ENCODE measurements at regions not wholly inside any gene's neighbourhood (a gene's known extent, or its start where the extent isn't known, plus 50 kb on each side); places are given as distances from the start of the nearest gene placed in this dataset.

- DNase-seq (ENCODE audit: low read depth in 2 of 2), result no peak
Measured at GRCh38 chr1:39085174-39085573, 59.0 kb downstream of the NDUFS5 start.

- DNase-seq (ENCODE audit: low read depth in 2 of 2), result no peak
Measured at GRCh38 chr1:39086386-39086785, 60.2 kb downstream of the NDUFS5 start.

- DNase-seq (ENCODE audit: low read depth in 2 of 2), result no peak
Measured at GRCh38 chr1:39086865-39087409, 60.8 kb downstream of the NDUFS5 start.

DNA sequence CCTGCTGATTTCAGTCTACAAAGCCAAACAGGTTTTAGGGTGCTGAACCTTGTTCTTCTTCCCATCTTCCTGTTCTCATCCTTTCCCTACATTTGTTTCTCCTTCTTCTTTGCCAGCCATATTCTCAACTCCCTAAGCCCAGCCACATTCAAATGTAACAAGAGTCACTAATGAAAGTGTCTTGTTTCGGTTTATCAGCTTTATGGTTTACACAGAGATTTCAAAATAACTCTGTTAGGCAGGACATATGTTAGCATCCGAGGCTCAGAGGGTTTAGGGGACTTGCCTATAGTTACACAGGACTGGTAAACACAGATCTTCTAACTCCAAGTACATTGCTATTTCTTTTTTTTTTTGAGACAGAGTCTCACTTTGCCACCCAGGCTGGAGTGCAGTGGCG is 61.3 kb downstream of the NDUFS5 start:
- no peak for DNase-seq (ENCODE audit: low read depth in 2 of 2)

DNA sequence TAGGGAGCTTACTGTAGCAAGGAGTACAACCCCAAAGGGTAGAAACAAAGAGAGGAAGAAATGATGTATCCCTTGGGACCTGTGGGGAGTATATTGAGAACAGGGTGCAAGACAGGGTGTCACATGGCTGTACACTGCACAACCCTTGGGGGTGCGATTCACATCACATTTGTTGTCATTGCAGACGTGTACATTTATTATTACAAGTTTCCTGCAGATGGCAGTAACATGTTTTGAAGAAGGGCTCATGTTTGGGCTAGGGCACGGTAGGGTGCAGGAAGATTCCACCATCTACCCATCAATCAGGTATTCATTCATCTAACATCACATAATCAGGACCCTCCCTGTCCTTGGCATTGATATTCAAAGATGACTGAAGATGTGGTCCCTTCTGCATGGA is 62.5 kb downstream of the NDUFS5 start:
- no peak for DNase-seq (ENCODE audit: low read depth in 2 of 2)

DNA sequence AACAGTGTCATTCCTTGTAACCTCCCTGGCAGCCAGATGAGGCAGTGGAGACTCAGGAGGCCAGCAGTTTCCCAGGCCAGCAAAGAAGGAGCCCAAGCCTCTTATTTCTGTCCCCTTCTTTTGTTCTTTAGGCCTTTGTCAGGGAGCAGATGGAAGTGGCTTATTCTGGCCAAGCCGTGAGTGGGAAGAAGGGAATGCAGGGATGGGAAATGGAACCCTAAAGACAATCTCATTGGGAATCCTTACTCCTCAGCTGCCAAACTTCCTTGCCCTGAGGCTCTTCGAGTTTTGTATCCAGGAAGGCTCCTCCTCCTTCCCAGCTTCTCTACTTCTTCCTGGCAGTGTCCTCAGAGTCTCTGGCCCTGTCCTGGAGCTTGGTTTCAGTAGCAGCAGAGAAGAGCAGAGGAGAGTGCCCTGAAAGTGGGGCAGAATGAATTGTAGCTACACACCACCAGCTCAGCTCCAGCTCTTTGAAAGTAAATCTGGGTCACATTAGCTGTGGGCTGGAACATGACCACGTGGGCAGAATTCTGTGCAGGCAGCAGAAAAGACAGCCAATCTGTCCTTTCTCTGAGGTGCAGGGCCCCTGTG is 63.9 kb downstream of the NDUFS5 start:
- DNase-seq (ENCODE audit: low read depth in 2 of 2), result no peak

GRCh38 chr1:39090757-39091380 is 64.7 kb downstream of the NDUFS5 start:
- no peak for DNase-seq (ENCODE audit: low read depth in 2 of 2)

GRCh38 chr1:39091845-39092645 is 65.9 kb downstream of the NDUFS5 start:
- peak in 1 of 2 donors; percentile 50 for DNase-seq (ENCODE audit: low read depth in 2 of 2)

- no peak for DNase-seq (ENCODE audit: low read depth in 2 of 2)
Measured at GRCh38 chr1:39094685-39095084, 68.5 kb downstream of the NDUFS5 start.

GRCh38 chr1:39098546-39099250 is 72.5 kb downstream of the NDUFS5 start:
- DNase-seq (ENCODE audit: low read depth in 2 of 2), result peak; percentile 34 to 49

DNA sequence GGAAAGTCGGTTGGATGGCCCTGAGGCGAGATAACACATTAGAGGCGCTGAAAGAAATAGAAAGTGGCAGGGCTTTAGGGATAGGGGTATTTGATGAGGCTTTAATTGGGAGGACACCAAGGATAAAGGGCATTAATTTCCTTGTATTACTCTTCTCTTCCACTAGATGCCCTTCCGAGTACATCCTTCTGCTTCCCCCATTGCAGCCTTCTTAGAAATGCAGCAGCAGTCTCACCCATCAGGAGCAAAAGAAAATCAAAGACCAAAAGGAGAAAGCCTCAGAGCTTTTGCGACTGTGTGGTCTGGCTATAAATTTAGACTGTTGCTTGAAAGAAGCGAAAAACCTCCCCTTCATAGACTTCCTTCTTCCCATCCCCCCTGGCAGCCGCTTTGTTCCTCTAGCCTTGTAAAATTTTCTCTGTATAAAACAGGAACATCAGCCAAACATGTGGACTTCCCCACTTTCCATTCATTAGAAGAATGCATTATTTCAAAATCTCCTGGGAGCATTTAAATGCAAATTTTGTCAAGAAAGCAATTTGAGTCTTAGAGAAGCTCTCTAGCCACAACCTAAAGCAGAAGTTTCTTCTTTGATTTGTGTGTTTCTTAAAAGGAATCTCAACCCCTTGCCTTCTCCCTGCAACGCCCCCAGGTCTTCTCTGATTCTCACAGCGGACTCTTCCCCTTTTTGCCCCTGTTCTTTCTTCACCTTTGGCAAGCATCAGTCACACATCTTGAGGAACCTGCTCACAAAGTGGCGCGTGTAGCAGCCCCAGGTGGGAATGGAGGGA is 76.6 kb downstream of the NDUFS5 start:
- DNase-seq (ENCODE audit: low read depth in 2 of 2), result no peak

- no peak for DNase-seq (ENCODE audit: low read depth in 2 of 2)
Measured at GRCh38 chr1:39103328-39104157, 77.4 kb downstream of the NDUFS5 start.

DNA sequence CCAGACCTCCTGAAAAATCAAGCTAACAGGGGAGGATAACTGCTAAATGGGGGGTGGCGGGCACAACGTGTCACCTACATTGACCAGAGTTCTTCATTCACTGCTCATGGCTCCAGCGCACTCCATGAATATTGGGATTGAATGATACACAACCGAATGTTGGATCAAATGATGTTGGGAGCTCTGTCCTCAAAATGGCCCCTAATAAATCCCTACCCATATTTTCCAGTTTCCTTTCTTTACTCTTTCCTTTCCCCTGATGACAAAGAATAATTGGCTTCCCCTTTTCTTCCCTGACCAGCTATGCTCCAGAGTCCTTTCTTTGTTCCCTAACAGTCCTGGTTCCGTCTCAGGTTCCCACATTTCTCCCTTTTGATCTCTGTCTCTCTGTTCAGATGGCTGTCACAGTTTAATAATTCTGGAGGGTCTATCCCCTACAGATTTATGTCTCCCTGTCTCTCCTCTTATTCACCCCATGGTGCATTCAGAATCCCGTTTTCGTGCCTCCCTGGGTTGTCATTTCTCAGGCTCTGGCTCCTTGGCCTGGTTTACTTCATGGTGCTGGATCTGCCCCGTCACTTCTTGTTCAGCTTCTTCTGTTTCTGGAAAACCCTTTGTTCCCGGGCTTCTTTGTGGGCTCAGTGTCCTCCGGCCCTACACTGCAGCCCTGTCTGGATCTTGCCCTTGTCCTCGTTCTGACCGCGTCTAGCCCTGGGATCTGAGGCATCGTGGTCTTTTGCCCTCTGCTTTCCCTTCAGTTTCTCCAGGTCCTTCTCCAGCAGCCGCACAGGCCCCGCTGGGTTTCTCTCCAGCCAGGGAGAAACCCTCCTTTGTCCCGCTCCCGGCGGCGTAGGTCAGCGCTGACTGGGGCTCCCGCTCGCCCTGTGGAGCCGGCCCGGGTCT is 78.3 kb downstream of the NDUFS5 start:
- DNase-seq (ENCODE audit: low read depth in 2 of 2), result no peak

DNA sequence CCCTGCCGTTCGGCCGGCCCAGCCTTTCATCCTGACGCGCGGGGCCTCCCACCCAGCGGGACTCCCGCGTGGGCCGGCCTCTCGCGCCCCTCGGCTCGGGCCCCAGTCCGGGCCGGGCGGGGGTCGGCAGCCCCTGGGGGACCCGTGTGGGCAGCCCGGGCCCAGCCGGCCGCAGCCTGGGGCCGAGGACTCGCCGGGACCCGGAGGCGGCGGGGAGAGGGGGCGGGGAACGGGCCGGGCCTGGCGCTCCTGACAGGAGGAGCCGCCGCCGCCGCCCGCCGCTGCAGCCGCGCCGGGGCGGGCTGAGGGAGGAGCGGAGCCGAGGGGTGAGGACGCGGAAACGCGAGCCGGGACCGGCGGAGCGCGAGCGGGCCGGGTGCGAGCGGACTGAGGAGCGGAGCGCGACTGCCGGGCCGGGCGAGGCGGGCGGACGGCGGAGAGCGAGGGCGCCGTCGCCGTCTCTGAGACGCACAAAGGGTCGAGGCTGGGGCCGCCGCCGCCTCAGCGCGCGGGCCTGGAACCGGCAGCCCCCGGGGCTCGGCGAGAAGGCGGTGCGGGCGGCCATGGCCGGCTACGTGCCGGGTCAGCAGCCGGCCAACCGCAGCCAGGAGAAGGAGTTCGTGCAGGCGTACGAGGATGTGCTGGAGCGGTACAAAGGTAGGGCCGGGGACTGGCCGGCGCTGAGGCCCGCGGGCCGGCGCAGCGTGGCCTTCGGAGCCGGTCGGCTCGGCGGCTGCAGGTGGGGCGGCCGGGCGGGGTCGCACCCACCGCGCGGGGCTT is 79.1 kb downstream of the NDUFS5 start:
- peak; percentile 36 to 52 for DNase-seq (ENCODE audit: low read depth in 2 of 2)

DNA sequence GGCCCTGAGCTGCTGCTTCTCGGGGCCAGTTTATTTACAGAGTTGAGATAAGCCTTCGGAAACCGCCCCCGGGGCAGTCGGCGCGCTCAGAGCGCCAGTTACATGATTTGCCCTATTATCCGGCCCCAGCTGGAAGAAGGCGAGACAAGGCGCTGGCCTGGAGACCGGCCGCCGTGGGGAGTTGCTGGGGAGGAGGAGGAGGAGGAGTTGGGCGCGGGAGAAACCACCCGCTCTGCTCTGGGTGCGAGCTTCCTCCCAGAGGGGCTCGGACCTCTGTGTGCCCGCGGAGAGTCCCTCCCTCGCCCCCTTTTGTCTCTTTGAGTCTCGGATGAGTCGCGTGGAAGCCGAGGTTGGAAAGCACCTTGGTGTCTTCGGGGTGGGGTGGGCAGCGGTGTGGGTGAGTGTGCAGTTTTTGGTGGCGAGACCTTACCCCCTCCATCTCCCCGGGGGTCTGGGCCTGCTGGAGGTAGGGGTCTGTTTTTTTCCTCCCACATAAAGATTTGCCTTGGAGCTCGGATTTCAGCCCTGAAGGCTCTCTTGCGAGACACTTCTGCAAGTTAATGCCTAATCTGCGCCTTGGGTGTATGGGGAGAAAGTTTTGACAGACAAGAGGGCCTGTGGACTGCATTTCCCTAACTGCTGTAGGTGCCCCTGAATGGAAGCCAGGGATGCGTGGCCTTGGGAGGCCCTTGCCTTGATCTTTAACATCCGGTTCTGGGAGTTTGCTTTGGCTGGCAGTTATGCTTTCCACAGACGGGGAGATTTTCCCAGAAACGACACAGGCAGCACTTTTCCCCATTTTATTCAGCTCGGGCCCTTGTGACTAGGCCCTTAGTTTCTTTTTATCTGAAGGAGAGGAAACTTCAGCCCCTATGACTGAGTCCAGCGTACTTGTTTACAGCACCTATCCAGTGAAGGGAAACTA is 80.0 kb downstream of the NDUFS5 start:
- DNase-seq (ENCODE audit: low read depth in 2 of 2), result no peak

DNA sequence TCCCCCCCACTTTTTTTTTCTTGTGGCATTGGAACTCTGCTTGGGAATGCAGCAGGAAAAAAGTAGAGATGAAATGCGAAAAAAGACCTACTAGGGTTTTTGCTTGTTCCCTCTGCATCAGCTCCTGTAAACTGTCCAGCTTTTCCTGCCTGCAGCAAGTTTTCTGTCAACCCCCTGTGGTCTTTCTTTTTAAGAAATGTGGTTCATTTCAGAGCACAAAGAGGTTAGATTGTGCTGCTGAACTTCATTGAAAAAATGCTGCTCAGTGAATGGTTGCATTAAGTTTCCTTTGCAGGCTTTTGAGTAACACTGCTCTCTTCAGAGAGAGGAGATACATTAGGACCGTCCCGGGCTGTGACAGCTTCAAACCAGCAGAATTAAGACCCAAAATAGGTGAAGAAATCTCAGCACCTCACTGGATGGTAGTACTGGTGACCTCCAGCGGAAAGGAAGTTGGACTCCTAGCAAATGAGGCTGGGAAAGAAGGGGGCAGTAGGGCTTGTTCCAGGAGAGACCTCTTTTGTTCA is 80.7 kb downstream of the NDUFS5 start:
- no peak for DNase-seq (ENCODE audit: low read depth in 2 of 2)
